GM19397 (cell line): ENCODE measurements at regions not wholly inside any gene's neighbourhood (a gene's known extent, or its start where the extent isn't known, plus 50 kb on each side); places are given as distances from the start of the nearest gene placed in this dataset.

ENCODE experiments used
- ATAC-seq: cut with Tn5 transposase; IDR thresholded peaks from one replicate; pipeline ENCODE4 v1.9.1; 2021; ENCODE audit warnings: mild to moderate bottlenecking, moderate library complexity; ENCODE audit not compliant: unreplicated experiment

DNA sequence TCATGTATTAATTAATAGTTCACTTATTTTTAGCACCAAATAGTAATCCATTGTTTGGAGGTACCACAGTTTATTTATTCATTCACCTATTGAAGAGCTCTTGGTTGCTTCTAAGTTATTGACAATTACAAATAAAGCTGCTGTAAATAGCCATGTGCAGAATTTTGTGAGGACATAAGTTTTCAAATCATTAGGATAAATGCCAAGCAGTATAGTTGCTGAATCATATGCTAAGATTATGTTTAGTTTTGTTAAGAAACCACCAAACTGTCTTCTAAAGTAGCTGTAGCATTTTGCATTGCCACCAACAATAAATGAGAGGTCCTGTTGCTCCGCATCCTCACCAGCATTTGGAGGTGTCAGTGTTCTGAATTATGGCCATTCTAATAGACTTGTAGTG, 2126.8 kb downstream of the PCDH9 start:
- ATAC-seq: no peak

- no peak for ATAC-seq
These were observed 2134.7 kb downstream of the PCDH9 start for GRCh38 chr13:65095161-65096082.

DNA sequence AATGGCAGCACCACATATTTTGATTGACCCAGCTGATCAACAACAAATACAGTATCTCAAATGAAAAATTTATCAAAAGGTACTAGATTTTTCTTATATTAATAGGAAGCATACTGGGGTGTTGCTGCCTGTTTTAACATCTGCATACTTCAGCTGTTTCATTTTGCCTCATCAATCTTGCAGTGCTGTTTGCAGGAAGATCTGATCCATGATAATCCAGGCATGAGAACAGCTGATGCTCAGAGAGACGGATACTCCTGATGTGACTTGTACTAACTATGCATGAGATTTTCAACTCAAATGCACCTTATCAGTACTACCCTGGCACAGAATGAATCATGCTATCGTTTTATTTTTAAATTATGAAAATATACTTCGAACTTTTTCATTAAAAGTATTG, 2136.8 kb downstream of the PCDH9 start:
- no peak for ATAC-seq

DNA sequence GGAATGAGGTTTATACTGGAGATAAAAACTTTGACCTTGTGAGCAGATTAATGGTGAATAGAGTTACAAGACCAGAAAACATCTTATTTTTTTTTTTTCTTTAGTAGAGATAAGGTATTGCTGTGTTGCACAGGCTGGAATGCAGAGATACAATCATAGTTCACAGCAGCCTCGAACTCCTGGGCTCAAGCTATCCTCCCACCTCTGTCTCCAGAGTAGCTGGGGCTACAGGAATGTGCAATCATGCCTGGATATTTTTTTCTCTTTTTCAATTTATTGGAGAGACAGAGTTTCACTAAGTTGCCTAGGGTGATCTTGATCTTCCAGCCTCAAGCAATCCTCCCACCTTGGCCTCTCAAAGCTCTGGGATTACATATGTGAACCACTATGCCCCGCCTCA, 2139.1 kb downstream of the PCDH9 start:
- no peak for ATAC-seq

DNA sequence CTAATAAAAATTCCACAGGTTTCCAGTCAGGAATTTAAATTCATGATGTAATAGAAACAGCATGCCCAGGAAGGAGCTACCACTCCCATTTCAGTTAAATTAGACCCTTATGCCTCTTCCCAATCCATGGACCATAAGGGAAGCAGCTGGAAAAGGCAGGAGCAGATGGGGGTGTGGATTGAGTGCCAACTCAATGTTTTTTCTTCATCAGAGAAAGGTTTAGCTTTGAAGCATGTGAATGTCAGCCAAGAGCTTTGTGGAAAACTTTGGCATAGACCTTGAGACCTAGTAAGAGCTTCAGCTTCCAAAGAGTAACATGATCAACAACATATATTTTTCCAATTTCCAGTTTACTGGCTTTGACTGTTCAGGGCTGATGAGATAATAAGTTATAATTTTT, 2139.9 kb downstream of the PCDH9 start:
- no peak for ATAC-seq

- ATAC-seq: no peak
These were observed 2141.2 kb downstream of the PCDH9 start for GRCh38 chr13:65088906-65089305.

GRCh38 chr13:65085977-65086376, 2144.2 kb downstream of the PCDH9 start:
- ATAC-seq: no peak

GRCh38 chr13:65074248-65074647, 2155.9 kb downstream of the PCDH9 start:
- ATAC-seq: no peak

- ATAC-seq: no peak
These were observed 2165.2 kb downstream of the PCDH9 start for GRCh38 chr13:65064967-65065366.

DNA sequence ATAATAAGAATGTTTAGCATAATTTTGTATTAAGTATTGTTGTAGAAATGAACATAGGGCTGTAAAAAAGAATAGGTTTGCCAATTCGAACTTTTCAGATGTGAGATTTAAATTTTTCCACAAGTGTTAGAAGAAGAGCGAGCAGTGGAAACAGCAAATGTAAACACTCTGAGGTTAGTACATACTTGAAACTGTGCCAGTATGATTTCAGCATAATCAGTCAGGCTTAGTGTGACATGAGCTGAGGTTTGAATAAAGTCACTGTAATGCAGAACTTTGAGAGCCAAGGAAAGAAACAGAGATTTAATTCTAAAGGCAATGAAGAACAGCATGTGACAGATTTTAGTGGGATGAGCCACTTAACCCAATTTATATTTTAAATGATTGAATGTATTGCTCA, 2166.4 kb downstream of the PCDH9 start:
- no peak for ATAC-seq

GRCh38 chr13:65057986-65058385, 2172.2 kb downstream of the PCDH9 start:
- ATAC-seq: no peak

DNA sequence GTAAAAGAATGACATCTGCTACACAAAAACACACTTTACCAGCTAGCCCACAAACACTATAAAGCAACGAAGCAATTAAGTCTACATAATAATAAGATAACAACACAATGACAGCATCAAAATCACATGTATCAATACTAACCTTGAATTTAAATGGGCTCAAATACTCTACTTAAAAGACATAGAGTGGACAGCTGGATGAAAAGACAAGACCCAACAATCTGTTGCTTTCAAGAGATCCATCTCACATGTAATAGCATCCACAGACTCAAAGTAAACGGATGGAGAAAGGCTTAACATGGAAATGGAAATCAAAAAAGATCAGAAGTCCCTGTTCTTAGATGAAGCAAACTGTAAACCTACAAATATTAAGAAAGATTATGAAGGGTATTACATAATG, 2175.9 kb downstream of the PCDH9 start:
- ATAC-seq: no peak

- no peak for ATAC-seq
These were observed 2193.1 kb downstream of the PCDH9 start for GRCh38 chr13:65036999-65037398.

DNA sequence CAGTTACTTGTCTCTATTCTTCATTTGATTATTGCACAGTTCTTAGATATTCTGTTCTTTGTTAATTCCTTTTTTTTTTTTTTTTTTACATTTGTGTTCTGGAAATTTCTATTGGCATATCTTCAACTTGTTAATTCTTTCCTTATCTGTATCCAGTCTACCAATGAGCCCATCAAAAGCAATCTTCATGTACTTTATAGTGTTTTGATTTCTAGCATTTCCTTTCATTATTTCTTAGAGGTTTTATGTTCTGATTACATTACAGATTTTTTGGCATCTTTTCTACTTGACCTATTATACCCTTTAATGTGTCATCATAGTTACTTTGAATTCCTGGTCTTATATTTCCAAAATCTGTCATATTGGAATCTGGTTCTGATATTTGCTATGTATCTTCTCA, 2194.8 kb downstream of the PCDH9 start:
- ATAC-seq: no peak

DNA sequence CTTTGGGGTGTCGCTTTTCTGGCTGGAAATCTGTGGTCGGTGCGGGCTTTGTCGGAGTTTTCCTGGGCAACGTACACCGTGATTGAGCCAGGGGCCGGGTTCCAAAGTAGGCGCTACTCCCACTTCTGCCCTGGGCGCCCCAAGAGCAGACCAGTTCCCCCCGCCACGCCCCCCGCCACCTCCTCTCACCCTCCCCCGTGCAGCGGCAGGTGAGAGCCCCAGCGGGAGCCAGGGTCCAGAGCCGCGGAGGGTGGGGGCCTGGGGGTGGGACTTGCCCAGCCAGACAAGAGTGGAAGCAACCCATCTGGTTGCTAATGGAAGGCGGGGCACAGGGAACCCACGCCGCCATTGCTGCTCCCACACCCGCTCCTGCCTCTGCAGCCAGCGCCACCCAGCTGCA, 2195.9 kb downstream of the PCDH9 start:
- no peak for ATAC-seq

GRCh38 chr13:65032825-65033224, 2197.3 kb downstream of the PCDH9 start:
- no peak for ATAC-seq

GRCh38 chr13:65028101-65028500, 2202.0 kb downstream of the PCDH9 start:
- no peak for ATAC-seq

DNA sequence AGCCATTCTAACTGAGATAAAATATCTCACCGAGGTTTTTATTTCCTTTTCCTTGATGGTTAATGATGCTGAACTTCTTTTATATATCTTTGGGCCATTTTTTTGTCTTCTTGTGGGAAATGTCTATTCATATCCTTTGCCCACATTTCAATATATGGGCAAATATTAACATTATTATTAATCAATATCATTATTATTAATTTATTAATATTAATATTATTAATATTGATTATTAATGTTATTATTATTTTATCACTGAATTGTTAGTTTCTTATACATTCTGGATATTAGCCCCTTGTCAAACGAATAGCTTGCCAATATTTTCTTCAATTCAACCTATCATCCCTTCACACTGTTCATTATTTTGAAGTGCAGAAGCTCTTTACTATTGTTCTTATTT, 2203.6 kb downstream of the PCDH9 start:
- ATAC-seq: no peak

DNA sequence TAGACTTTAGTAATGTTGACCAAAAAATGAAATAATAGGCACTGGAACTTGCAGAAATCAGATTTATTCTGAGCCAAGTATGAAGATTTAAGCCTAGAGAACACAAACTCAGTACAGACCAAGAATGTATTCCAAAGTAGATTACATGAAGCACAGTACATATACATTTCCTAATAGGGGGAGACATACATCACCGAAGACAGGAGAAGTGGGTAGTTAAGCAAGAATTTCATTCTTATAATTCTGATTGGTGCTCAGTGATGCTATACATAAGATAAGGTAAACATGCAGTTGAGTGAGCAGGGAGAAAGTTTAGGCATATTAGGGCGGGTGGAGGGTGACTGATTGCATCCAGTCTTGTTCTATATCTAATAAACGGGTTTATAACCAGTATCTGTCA, 2218.8 kb downstream of the PCDH9 start:
- ATAC-seq: no peak

DNA sequence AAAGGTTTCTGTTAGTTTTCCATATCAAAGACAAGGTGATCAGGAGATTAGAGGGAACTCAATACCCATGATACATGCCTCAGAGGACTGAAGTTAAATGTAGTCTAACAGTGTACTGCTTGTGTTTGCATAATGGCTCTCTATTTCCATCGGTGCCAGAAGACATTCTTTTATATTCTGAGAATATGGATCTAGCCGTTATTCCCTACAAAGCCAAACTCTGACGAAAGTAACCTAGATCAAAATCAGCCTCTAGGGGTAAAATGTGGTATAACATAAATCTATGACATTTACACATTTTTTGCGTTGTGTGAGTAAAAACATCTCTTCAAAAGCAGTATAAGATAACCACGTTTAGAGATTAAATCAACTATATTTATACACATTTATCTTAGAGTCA, 2232.7 kb downstream of the PCDH9 start:
- ATAC-seq: no peak

DNA sequence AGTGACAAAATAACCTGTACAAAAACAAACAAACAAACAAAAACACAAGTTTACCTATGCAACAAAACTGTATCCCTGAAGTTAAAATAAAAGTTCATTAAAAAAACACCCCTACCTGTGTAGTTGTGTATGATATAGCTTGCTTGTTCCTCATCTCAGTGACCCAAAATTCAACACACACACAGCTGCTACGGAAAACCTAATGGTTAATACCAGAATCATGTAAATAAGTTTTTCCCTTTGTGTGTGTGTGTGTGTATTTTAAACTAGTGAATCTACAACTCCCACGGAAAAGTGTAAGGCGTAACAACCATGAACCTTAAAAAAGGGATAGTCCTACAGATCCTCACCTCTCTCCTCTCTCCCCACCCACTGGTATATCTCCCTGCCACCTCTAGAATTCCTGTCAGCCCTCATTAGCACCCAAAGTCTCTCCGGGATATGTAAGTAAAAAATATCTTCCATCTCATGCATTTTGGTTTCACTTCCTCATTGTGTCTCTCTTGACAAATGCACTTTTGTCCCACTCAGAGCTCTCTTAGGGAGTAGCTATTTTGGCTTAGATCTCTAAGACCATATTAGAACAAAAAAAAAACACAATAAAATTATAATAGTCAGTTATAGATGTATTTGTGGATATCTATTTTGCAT, 2236.5 kb downstream of the PCDH9 start:
- ATAC-seq: peak; percentile 64

GRCh38 chr13:64992314-64992713, 2237.8 kb downstream of the PCDH9 start:
- ATAC-seq: no peak
